Activated T-cell treated with anti-CD3 and anti-CD28 coated beads for 48 hours (primary cell): ENCODE measurements at regions not wholly inside any gene's neighbourhood (a gene's known extent, or its start where the extent isn't known, plus 50 kb on each side); places are given as distances from the start of the nearest gene placed in this dataset.
"Not testable (repeated sequence)": the region's sequence is repeated elsewhere in the genome, so short reads cannot be mapped to it uniquely, and the experiment has no call there.

ENCODE experiments used
- DNase-seq: peaks from one replicate; pipeline ENCODE4 v3.0.0-alpha.2; 2020; ENCODE audit warnings: low read depth

DNA sequence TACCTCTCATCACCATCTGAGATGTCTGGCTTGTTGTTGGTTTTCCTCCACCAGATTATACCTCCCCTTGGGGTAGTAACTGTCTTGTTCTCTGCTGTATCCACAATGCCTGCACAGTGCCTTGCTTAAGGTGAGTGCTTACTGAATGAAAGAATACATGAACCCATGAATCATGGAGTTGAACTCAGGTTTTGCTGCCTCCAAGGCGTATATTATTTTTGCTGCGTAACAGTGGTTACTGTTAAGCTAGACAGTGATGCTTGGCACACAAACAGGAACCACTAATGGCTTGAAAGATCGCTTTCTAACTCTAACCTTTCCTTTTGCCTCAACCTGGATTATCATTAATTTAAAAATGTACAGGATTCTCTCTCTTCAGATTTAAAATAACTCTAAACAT lies 695.8 kb downstream of the TOX3 start:
- no peak for DNase-seq

- DNase-seq, result no peak
Measured at GRCh38 chr16:51849715-51850114, 697.2 kb downstream of the TOX3 start.

- no peak for DNase-seq
Measured at GRCh38 chr16:51845586-51846305, 694.7 kb upstream of the SALL1 start.

- no peak for DNase-seq
Measured at GRCh38 chr16:51839727-51840462, 688.8 kb upstream of the SALL1 start.

DNA sequence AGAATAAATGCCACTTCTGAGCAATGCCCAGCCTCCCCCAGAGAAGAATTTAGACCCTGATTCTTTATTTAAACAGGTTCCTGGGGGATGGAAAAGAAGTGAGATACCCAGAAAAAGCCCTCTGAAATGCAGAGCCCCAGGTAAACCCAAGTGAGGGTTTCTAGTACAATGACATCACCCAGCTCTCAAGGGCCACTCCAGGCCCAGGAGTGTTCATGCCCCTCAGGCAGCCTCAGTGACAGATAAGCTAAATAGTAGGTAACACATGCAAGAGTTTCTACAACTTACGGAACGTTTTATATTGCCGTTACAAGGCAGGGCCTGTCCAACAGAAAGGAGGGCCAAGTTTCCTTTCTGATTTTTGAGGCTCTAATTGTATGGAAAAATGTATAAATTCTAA lies 683.7 kb upstream of the SALL1 start:
- DNase-seq, result no peak

- DNase-seq, result no peak
Measured at GRCh38 chr16:51834133-51834532, 683.1 kb upstream of the SALL1 start.

DNA sequence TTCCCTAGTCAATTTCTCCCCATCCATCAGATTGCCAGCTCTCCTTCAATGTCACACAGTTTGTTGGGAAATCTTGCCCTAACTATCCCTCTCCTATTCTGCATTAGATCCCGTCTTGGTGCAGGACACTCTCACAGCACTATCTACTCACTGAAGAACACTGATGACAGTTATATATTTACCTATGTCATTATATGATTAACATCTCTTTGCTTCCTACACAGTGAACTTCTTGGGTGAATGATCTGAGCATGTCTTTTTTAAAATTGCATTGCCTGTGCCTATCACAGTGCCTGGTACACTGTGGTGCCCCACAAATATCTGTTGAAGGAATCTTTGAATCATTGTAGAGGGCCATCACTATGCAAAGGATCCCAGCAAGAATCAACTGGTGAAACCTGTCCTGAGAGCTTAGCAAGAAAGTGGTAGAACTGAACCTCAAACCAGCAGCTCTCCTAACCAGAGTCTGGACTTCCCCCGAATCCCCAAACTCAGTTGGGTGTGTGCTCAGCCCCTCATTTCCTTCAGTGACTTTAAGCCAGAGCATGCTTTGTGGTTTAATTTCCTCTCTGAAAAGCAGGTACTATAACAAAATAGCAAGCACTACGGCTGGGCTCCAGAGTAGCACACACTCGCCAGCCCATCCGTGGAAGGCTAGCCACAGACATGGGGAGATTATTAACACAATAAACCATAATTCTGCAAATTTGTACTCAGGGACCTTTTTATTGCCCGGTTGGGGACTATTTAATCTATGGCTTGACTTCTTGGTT lies 680.7 kb upstream of the SALL1 start:
- DNase-seq, result no peak

DNA sequence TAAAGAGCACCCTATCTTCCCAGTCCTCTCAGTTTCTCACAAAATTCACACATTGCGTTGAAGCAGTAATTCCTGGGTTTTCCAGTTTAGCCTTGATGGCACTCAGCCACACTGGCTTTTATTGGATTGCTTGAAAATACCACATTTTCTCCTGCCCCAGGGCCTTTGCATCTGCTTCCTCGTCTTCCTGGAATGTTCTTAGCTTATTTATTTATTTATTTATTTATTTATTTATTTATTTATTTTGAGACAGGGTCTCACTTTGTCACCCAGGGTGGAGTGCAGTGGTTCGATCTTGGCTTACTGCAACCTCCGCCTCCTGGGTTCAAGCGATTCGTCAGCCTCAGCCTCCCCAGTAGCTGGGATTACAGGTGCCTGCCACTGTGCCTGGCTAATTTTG lies 680.0 kb upstream of the SALL1 start:
- DNase-seq, result not testable (repeated sequence)

GRCh38 chr16:51825779-51826178 lies 674.7 kb upstream of the SALL1 start:
- no peak for DNase-seq

- no peak for DNase-seq
Measured at GRCh38 chr16:51822471-51822870, 671.4 kb upstream of the SALL1 start.

DNA sequence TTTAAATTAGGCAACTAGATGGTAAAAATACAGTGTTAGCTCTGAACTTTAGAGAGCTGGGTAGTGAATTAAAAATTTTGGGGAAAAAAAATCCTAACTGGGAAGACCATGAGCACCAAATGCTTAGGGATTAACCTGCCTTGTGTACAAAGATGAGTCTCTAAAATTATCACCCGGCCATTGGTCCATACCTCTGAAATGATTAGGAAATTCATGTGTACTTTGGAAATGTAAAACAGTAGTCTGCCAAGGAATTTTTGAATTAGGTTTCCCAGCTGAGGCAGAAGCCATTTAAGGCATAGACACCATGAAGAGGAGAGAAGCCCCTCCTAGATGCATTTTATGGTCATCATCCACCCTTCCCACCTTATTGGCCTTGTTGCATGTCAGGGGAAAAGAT lies 670.5 kb upstream of the SALL1 start:
- DNase-seq, result no peak

- DNase-seq, result no peak
Measured at GRCh38 chr16:51820176-51820575, 669.1 kb upstream of the SALL1 start.

DNA sequence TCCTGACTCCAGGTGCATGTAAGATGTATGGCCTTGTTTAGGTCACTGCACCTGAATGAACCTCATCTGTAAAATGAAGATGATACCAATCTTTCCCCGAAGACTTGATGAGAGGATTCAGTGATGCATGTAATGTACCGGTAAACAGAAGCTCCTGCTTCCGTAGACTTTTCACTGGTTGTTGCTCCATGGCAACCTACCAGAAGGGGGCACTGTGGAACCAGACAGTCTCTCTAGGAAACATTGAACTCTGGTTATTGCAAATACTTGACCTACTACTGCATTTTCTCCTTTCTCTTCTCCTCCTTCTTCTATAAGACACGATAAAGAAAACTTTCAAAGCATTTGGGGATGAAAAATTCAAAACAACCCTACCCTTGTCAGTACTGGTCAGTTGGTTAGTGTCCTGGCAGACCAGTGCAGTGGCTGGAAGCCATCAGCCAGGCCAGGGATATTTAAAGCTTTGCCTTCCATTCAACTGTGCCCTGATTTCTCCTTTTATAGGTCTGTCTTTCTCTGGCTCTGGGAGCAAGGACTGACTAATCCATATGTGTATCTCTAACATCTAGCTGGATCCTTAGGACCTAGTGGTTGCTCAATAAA lies 667.4 kb upstream of the SALL1 start:
- no peak for DNase-seq

- DNase-seq, result no peak
Measured at GRCh38 chr16:51816929-51817328, 665.9 kb upstream of the SALL1 start.

GRCh38 chr16:51815523-51815922 lies 664.5 kb upstream of the SALL1 start:
- DNase-seq, result no peak

- DNase-seq, result no peak
Measured at GRCh38 chr16:51814617-51815016, 663.5 kb upstream of the SALL1 start.

DNA sequence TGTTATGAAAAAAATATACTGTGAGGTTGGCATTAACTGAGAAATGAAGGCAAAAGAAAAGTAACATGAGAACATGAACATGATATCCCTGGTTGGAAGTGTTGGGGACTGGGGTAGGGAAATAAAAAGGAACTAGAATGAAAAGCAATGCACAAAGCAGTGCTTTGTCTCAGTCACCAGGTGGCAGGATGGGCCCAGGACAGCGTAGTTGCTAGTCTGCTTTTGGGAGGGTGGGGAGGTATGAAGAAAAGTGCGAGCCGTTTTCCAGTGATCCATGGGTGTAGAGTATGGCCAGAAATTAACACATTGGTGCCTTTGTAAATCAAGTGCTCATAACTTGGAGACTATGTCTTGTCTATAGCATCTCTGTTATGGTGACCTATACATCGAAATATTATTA lies 662.5 kb upstream of the SALL1 start:
- DNase-seq, result no peak

DNA sequence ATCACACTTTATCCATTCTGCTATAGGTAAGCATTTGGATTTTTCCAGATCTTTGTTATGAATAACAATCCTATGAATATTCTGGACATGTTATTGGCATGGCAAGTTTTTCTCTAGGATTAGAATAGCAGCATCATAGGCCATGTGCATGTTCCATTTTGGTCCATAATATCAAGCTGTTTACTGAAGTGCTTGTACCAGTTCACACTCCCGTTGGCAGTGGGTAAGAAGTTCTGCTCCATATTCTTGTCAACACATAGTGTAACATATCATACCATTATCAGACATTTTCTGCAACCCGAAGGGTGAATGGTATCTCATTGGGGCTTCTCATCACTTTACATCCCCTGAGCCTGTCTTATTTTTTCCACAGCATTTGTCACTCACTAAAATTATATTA lies 661.9 kb upstream of the SALL1 start:
- no peak for DNase-seq

DNA sequence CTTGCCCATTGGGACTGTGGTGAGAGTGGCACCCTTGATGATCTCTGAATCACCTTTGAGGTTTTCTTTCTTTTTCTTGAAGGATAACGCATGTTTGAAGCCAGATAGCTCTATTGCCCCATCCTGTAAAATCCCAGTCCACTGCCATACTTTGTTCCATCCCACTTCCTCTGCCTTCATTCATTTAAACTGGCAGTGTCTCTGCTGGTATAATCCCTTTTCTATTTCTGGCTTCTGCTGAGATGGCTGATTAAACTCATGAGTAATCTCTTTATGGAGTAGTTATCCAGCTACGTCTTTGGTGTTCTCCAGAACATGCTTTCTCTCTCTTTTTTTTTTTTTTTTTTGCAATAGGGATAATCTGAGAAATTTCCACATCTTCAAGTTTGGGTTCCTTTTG lies 656.5 kb upstream of the SALL1 start:
- no peak for DNase-seq

DNA sequence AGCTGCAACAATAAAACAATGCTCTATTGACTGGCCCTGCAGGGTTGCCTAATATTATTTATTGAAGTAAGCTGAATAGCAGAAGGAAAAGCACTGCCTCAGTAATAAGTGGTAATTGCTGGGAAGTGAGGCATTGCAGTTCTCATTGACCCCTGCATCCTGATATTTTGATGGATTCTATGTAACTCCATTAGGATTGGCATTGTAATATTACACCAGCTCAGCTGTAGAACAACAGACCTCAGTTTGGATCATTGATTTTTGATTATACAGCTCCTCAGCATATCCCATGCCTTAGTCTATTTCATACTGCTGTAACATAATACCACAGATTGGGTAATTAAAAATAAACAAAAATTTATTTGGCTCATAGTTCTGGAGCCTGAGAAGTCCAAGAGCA lies 650.6 kb upstream of the SALL1 start:
- DNase-seq, result no peak

DNA sequence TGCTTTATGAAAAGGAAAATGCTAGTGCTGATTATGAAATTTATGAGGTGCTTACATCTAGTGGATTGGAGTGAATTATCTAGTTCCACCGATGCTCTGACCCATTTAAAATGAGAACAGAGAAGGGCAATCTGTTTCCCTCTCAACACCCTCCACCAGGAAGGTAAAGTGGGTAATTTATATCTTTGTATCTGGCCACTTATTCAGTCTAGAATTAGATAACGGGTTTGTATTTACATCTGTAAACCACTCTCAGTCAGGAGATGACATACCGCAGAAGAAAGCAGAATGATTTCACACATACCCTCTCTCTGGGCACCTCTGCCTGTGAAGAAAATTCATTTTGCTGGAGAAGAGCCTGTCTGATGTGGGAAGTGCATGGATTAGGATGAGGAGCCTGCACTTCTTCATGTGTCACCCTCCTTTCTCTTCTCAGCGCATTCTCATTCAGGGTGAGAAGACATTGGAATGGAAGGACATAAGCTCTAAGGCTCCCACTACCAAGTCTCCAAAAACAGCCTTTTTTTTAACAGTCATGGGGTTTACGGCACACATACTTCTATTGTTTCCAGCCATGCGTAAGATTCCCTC lies 646.7 kb upstream of the SALL1 start:
- DNase-seq, result no peak

DNA sequence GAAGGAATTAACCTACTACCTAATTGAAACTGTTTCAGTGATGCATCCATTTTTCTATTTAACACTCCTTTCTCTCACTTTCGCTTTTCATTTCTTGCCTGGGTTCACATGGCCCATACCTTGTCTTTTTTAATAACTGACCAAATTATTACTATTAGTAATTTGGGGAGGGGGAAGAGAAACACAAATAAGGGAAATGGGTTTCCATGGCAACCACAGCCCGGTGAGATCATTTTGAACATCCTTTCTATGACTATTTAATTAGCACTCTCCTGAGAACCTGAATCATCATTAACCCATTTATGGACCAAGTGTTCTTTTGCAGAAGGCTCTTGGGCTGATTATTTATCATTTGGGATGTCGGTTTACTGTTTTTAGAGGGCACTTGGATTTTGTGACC lies 628.2 kb upstream of the SALL1 start:
- no peak for DNase-seq
